Occipital lobe (tissue), 1 donor: ENCODE measurements at regions not wholly inside any gene's neighbourhood (a gene's known extent, or its start where the extent isn't known, plus 50 kb on each side); places are given as distances from the start of the nearest gene placed in this dataset.

ENCODE experiments used
- DNase-seq: peaks from one replicate; lab custom pipeline; 2025; lab: John Stamatoyannopoulos, UW

DNA sequence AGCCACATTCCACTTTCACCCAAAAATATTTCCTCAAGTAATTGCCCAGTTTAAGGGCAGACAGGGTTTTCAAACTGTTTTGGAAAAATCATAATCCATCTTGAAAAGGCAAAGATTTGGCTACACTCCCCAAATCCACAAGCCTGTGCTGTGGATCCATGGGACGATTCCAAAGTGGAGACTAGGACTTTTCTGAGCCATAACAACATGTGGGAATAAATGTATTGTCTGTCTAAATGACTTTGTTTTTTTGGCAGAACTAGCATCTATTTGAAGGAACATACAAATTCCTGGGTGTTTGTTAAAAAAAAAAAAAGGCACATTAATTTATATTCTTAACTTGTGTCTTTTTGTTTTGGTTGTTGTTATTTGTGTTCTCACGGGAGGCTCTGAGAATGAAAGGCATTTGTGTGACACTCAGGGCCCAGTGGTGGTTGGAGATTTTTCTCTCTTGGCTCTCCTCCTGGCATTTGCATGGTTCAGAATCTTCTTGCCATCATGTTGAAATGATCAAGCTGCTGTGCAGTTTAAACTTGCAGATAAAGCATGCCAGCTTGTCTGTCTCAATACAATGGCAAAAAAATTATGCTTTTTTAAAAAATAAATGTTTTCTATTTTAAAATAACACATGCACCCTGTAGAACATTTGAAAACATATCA lies 277.4 kb downstream of the EN1 start:
- no peak for DNase-seq

DNA sequence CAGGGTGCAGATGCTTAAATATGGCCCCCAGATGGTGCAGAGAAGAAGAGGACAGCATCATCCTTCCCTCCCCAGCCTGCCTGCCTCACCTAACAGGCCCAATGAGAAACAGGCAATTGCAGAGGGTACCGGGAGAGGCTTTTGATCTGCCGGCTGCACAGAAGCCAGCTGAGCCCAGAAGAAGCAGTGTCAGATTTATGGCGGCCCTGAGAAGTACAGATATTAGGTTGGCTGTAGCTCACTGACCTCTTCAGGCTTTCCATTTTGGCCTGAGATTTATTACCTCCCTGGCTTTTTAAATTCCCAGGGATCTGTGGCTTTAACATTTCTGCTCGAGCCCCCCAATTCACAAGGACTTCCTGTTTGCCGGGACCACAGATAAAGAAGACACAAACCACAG lies 278.7 kb downstream of the EN1 start:
- DNase-seq, result no peak

- no peak for DNase-seq
These were observed 281.5 kb downstream of the EN1 start for GRCh38 chr2:118565786-118566540.

DNA sequence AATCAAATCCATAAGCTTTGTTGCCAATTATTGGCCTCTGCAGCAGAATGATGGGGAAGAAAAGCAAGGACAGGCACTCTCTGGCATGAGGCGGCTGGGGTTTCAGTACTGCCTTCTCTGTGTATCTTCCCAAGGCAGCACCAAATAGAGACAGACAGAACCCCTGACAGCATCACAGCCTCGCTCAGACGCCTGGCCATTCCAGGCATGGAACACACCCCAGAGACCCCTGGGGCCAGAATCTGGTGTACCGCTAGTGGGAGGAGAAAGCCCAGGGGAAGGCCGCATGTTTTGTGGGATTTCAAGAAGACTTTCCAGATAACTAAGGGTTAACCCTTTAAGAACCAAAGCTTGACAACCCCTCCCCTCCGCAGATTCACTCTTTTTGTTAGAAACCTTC lies 282.1 kb downstream of the EN1 start:
- DNase-seq, result no peak

DNA sequence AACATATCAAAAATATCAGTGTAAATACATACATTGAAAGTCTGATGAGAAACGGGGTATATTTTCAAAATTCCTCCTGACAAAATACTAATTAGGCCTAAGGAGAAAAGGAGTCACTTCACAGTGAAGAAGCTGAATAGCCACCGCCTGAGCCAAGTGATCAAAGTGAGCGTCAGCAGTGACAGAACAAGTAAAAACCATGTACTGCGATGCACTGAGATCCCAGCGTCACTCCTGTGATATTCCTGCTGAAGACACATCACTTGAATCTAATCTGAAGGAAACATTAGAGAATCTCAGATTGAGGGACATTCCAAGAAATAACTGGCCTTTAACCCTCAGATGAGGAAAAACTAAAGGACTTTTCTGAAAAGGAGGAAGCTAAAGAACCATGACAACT lies 285.3 kb downstream of the EN1 start:
- no peak for DNase-seq

DNA sequence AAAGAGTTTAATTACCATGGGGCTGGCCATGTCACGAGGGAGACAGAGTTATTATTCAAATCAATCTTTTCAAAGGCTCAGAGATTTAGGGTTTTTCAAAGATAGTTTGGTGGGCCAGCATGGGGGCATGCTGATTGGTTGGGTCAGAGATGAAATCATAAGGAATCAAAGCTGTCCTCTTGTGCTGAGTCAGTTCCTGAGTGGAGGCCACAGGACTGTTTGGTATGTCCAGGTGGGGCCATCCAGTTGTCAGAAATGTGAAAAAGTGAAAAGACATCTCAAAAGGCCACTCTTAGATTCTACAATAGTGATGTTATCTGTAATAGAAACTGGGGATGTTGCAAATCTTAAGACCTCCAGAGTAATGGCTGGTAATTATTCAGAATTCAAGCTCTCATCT lies 288.6 kb downstream of the EN1 start:
- no peak for DNase-seq

DNA sequence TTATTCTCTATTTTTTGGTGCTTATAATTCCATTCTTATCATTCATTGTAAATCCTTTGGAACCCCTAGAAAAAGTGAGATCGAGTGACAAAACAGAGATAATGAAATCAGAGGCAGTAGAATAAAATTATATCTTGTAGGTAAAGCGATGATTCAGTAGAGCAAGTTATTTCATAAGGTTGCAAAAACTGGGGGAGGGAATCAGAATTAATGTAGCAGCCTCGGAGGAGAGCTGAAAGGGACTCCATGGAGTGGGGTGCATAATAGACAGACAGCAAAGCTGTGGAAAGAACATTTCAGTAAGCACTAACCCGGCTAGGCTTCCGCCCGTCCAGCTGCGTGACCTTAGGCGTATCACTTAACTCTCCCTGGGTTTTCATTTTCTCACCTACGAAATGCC lies 289.7 kb downstream of the EN1 start:
- DNase-seq, result no peak

- no peak for DNase-seq
These were observed 290.4 kb downstream of the EN1 start for GRCh38 chr2:118557016-118557415.

DNA sequence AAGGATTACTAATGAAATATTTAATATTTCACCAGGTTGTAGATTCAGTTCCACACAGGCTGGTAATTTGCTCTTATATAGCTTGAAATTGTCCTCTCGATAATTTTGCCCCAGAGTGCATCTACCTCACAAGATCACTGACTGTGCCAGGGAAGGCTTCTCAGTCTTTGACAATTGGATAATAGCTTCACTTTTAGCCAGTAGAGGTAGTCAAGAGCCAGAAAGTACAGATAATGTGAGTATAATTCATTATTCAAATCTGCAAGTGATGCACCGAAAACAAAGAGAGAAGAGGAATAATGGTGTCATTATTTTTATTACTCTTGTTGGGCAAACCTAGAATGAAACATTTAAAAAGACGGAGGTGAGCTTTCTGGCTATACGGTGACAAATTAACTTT lies 292.8 kb downstream of the EN1 start:
- DNase-seq, result no peak

GRCh38 chr2:118549503-118549902 lies 297.9 kb downstream of the EN1 start:
- DNase-seq, result no peak

DNA sequence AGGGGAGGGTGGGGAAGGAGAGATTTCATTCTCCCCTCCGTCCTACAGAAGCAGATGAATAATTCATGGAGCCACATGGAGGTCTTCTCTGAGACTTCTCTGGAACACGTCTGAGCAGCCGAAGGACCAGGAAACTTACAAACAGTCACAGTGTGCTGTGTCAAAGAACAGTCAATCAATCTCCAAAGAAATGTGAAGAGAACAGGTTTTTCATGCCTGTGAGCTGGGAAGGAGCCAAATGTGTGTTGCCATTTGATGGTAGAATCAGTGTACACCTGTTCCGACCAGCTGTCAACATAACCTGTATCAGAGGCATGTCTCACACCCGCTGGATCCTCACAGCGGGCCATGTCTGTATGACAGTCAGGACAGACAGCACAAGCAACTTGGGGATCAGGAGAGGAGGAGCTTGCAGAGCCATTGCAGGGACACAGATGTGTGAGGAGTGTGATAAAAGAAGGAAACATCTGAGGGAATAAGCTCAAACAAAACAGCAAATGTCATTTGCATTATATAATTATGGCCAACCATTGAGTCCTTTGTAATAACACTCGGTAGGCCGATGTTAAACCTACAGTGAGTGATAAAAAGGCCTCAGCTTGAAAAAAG lies 298.5 kb downstream of the EN1 start:
- DNase-seq, result no peak

DNA sequence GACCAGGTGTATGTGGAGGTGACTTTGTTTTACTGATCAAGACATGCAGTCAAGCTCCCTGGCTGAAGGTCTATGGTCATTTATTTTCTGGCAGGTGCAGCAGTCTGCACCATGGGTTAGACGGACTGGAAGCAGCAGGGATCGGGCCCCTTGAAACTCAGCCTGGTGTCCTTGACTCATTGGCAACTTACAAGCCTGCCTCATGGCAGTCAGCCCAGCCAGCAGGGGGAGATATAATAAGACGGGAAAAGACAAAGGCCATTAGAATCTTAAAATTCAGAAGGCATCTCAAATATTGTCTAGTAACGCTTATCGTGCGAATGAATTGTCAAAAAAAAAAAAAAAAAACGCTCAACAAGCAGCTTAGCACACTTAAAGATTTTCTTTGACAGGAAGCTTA lies 308.2 kb downstream of the EN1 start:
- no peak for DNase-seq

GRCh38 chr2:118536306-118536705 lies 311.1 kb downstream of the EN1 start:
- DNase-seq, result no peak

DNA sequence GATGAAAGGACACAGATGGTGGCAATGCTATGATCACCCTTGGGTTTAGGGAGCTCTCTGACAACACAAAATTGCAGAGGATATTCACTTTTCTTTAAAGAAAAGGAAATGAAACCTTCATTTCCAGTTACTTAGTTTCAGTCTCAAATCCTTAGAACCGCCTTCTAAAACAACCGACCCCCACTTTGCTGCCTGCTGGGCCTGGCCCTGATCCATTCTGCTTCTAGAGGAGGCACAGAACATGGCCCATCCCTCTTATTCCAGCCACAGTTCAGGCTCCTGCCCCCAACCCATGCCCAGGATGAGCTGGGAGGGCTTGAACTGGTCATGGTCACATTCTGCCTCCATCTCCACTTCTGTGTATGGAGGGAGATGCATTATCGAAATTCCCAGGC lies 311.6 kb downstream of the EN1 start:
- DNase-seq, result no peak

GRCh38 chr2:118535171-118535817 lies 312.2 kb downstream of the EN1 start:
- no peak for DNase-seq

DNA sequence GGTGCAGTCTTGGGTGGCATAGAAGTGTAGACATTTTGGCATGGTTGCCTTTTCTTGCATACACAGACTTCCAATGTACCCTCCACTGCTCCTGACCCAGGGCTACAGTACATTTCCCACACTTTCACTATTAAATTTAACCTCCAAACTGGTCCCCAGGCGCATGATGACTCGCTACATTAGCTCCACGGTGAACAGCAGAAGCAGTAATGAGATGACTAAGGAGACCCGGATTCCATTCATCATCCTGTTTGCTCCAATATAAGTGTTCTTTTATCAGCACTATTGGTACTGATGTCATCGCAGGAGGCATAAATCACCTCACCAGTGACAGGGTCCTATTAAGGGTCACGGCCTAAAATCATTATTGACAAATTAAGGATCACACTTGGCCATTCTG lies 316.5 kb downstream of the EN1 start:
- DNase-seq, result no peak

DNA sequence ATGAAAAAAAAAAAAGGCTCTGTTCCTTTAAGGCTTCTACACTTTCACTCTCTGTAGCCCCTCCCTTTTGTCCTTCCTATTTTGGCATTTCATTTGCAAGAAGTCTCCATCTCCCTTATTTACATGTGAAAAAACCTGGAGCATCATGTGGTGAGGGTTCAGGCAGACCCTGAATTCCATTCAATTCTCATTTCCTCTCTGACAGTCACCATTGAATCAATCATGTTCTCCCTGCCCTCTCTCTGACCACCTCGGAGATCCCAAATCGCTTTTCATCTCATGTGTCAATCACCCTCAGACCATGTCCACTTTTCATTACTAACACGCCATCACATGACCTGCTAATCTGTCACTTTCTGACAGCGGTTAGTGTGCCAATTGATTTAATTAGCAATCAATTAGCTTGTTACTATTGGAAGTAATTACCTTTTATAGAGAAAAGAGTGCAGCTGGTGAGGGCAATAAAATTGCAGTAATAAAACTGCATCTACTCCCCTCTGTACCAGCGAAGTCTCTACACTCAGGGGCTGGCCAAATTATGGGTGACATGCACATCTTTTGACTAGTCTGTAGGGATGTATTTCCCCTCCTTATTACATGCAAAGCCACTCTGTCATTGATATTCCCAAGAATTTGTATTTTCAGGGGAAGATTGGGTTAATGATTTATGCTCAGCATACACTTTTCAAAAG lies 317.4 kb downstream of the EN1 start:
- no peak for DNase-seq

- DNase-seq, result no peak
These were observed 319.9 kb downstream of the EN1 start for GRCh38 chr2:118527571-118527970.

DNA sequence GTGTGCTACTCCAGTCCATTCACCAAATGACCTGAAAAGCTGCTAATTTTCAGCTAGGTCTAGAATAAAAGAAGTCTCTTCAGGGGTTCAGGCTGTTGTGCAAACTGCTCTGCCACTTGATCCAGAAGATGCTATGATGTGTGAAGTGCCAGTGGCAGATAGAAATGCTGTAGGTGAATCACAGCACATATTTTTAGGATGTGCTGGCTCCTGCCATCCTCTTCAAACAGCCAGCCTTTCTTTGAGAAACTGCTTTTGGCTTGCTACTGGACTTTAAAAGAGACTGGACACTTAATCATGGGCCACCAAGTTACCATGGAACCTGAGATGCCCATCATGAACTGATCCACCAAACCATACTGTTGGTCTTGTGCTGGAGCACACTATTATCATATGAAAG lies 322.1 kb downstream of the EN1 start:
- no peak for DNase-seq

DNA sequence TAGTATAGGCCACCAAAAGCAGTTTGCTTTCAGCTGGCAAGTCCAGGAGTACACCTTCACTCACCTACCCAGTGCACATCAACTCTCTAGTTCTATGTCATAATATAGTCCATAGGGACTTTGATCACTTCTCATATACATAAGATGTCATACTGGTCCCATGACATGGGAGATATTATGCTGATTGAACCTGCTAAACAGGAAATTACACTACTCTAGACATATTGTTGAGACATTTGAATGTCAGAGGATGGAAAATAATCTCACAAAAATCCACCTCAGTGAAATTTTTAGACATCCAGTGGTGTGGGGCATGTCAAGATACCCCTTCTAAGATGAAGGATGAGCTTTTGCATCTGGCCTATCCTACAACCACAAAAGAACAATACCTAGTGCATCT lies 322.5 kb downstream of the EN1 start:
- DNase-seq, result no peak

DNA sequence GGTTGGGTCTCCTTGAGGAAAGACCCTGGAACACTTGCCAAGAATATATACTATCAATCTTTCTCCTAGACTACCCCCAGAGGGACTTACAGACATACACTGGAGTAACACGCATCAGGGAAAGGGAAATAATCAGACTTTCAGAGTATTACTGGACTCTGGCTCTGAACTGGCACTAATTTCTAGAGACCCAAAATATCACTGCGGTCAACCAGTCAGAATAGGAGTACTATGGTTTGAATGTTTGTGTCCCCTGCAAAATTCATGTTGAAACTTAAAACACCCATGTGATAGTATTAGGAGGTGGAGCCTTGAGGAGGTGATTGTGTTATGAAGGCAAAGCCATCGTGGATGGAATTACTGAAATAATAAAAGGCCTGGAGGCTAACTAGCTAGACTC lies 323.7 kb downstream of the EN1 start:
- DNase-seq, result no peak

DNA sequence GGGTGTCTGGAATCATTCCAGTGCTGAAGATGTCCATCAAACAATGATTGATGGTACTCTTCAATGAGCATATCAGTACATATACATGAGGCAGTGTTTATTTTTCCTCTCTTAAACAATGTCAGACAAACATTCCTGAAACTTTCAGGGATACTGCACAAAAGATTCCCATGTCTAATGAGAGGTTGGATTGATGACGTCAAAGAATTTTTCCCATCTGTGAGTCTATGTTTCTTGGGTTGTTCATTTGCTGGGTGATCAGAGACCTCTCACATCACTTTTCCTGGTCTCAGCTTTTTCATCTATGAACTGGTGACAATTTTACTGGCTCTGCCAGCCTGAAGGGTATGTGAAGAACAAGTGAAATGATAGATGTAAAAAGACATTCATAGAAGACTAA lies 325.5 kb downstream of the EN1 start:
- DNase-seq, result no peak
